ENCODE measurements at regions not wholly inside any gene's neighbourhood (a gene's known extent, or its start where the extent isn't known, plus 50 kb on each side); places are given as distances from the start of the nearest gene placed in this dataset.

- H3K27ac ChIP-seq (ENCODE audit: low read depth, low read length), result no peak overlapping the region
- no peaks in the 10 kb centered on the region for H3K27me3 ChIP-seq (ENCODE audit: low read length)
- H3K9me2 ChIP-seq (replicated peaks; ENCODE audit: insufficient read depth, low read length), result no peaks in the 10 kb centered on the region
- TF ChIP-seq EZH2phosphoT487 (conservative IDR thresholded peaks at IDR 0.05; ENCODE audit: low read length) (no peak), CTCF (IDR thresholded peaks at IDR 0.05; ENCODE audit: insufficient read depth, low read length, poor library complexity, severe bottlenecking) (no peak)
- H3K79me2 ChIP-seq (ENCODE audit: insufficient read depth, low read length), result no peaks in the 10 kb centered on the region
- H4K20me1 ChIP-seq (ENCODE audit: low read depth, low read length), result no peaks in the 10 kb centered on the region
- no peak overlapping the region for H2AFZ ChIP-seq (ENCODE audit: low read depth, low read length, severe bottlenecking)
- H3K9me3 ChIP-seq (ENCODE audit: insufficient read depth, low read length), result no peaks in the 10 kb centered on the region
- H3K36me3 ChIP-seq (ENCODE audit: low read length), result no peaks in the 10 kb centered on the region
- no peaks in the 10 kb centered on the region for H3F3A ChIP-seq (ENCODE audit: insufficient read depth)
- H3K9ac ChIP-seq (ENCODE audit: low read length), result no peak overlapping the region
- no peak overlapping the region for H3K4me3 ChIP-seq (ENCODE audit: insufficient read depth, low read length, poor library complexity, severe bottlenecking)
- no peak overlapping the region for H3K4me2 ChIP-seq (ENCODE audit: low read depth, low read length, poor library complexity, severe bottlenecking)
Measured at GRCh38 chr5:86865256-86865785, 247.6 kb downstream of the COX7C start.

- Histone ChIP-seq H3K4me2 (ENCODE audit: low read depth, low read length, poor library complexity, severe bottlenecking) (no peak overlapping the region), H3K36me3 (ENCODE audit: low read length) (no peaks in the 10 kb centered on the region), H3K9me2 (replicated peaks; ENCODE audit: insufficient read depth, low read length) (no peaks in the 10 kb centered on the region), H3K4me3 (ENCODE audit: insufficient read depth, low read length, poor library complexity, severe bottlenecking) (no peak overlapping the region), H3K27me3 (ENCODE audit: low read length) (no peaks in the 10 kb centered on the region), H3K79me2 (ENCODE audit: insufficient read depth, low read length) (no peaks in the 10 kb centered on the region), H3K27ac (ENCODE audit: low read depth, low read length) (no peak overlapping the region), H2AFZ (ENCODE audit: low read depth, low read length, severe bottlenecking) (no peak overlapping the region), H3K9ac (ENCODE audit: low read length) (no peak overlapping the region), H4K20me1 (ENCODE audit: low read depth, low read length) (no peaks in the 10 kb centered on the region), H3F3A (ENCODE audit: insufficient read depth) (no peaks in the 10 kb centered on the region), H3K9me3 (ENCODE audit: insufficient read depth, low read length) (no peaks in the 10 kb centered on the region)
- no peak for TF ChIP-seq EZH2phosphoT487 (conservative IDR thresholded peaks at IDR 0.05; ENCODE audit: low read length)
- no peak for TF ChIP-seq CTCF (IDR thresholded peaks at IDR 0.05; ENCODE audit: insufficient read depth, low read length, poor library complexity, severe bottlenecking)
Measured at GRCh38 chr5:86866036-86866435, 248.3 kb downstream of the COX7C start.

GRCh38 chr5:86869268-86869667 is 251.5 kb downstream of the COX7C start:
- Histone ChIP-seq H3F3A (ENCODE audit: insufficient read depth) (no peaks in the 10 kb centered on the region), H3K36me3 (ENCODE audit: low read length) (no peaks in the 10 kb centered on the region), H3K27ac (ENCODE audit: low read depth, low read length) (no peak overlapping the region), H3K9me3 (ENCODE audit: insufficient read depth, low read length) (no peaks in the 10 kb centered on the region), H3K4me2 (ENCODE audit: low read depth, low read length, poor library complexity, severe bottlenecking) (no peak overlapping the region), H3K9me2 (replicated peaks; ENCODE audit: insufficient read depth, low read length) (no peaks in the 10 kb centered on the region), H3K4me3 (ENCODE audit: insufficient read depth, low read length, poor library complexity, severe bottlenecking) (no peak overlapping the region), H3K79me2 (ENCODE audit: insufficient read depth, low read length) (no peaks in the 10 kb centered on the region), H4K20me1 (ENCODE audit: low read depth, low read length) (no peaks in the 10 kb centered on the region), H3K9ac (ENCODE audit: low read length) (no peak overlapping the region), H2AFZ (ENCODE audit: low read depth, low read length, severe bottlenecking) (no peak overlapping the region), H3K27me3 (ENCODE audit: low read length) (no peaks in the 10 kb centered on the region)
- no peak for TF ChIP-seq CTCF (IDR thresholded peaks at IDR 0.05; ENCODE audit: insufficient read depth, low read length, poor library complexity, severe bottlenecking)
- no peak for TF ChIP-seq EZH2phosphoT487 (conservative IDR thresholded peaks at IDR 0.05; ENCODE audit: low read length)
